ENCODE measurements at regions not wholly inside any gene's neighbourhood (a gene's known extent, or its start where the extent isn't known, plus 50 kb on each side); places are given as distances from the start of the nearest gene placed in this dataset.
"Not testable (repeated sequence)": the region's sequence is repeated elsewhere in the genome, so short reads cannot be mapped to it uniquely, and the experiment has no call there.

DNA sequence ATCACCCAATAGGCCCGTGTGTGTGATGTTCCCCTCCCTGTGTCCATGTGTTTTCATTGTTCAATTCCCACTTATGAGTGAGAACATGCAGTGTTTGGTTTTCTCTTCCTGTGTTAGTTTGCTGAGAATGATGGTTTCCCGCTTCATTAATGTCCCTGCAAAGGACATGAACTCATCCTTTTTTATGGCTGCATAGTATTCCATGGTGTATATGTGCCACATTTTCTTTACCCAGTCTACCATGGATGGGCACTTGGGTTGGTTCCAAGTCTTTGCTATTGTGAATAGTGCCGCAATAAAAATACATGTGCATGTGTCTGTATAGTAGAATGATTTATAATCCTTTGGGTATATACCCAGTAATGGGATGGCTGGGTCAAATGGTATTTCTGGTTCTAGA is 568.1 kb downstream of the MATN1 start:
- DNase-seq (ENCODE audit: low read depth) = not testable (repeated sequence)

DNA sequence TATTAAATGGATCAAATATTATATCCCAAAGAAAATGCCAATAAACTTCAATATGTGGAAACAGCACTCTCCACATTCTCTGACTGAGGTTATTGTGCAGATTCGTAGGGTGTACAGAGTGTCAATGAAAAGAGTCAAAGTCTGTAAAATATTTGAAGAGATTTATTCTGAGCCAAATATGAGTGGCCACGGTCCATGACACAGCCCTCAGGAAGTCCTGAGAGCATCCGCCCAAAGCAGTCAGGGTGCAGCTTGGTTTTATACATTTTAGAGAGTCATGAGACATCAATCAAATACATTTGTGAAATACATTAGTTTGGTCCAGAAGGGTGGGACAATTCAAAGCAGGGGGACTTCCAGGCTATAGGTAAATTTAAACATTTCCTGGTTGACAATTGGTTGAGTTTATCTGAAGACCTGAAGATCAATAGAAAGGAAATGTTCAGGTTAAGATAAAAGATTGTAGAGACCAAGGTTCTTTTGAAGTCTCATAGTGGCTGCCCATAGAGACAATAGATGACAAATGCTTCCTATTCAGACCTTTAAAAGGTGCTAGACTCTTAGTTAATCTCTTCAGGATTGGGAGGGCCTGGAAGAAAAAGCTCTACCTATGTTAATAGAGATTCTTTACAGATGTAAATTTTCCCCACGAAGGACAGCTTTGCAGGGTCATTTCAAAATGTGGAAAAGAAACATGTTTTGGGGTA is 569.5 kb downstream of the MATN1 start:
- DNase-seq (ENCODE audit: low read depth) = no peak

DNA sequence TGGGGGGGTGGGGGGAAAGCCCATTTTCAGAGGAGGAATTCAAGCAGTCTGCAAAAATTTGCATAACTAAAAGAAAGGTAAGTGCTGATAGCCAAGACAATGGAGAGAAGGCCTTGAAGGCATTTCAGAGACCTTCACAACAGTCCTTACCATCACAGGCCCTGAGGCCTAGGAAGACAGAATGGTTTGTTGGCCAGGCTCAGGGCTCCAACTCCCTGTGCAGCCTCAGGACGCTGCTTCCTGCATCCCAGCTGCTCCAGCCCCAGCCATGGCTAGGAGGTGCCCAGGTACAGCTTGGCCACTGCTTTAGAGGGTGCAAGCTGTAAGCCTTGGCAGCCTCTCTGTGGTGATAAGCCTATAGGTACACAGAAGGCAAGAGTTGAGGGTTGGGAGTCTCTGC is 571.6 kb downstream of the MATN1 start:
- no peak for DNase-seq (ENCODE audit: low read depth)

DNA sequence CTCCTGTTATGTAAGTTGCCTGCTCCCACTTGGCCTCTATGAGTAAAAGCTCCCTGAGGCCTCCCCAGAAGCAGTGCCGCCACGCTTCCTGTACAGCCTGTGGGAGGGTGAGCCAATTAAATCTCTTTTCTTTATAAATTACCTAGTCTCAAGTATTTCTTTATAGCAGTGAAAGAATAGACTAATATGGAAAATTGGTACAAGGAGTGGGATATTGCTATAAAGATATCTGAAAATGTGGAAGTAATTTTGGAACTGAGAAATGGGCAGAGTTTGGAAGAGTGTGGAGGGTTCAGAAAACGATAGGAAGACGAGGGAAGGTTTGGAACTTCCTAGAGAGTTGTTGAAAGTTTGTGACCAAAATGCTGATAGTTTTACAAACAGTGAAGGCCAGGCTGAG is 572.3 kb downstream of the MATN1 start:
- no peak for DNase-seq (ENCODE audit: low read depth)

DNA sequence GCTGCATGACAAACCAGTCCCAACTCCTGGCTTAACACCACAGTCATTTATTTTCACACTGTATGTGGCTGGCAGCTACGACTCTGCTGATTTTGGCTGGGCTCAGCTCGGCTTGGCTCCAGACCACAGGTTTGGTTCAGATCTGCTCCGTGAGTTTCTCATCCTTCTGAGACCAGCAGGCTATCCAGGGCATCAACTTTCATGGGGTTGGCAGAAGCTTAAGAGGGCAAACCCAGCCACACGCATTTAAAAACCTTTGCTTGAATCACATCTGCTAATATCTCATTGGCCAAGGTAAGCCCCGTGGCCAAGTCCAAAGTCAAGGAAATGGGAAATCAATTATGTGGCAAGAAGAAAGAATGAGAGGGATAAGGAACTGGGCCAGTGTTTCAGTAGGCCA is 574.2 kb downstream of the MATN1 start:
- no peak for DNase-seq (ENCODE audit: low read depth)

DNA sequence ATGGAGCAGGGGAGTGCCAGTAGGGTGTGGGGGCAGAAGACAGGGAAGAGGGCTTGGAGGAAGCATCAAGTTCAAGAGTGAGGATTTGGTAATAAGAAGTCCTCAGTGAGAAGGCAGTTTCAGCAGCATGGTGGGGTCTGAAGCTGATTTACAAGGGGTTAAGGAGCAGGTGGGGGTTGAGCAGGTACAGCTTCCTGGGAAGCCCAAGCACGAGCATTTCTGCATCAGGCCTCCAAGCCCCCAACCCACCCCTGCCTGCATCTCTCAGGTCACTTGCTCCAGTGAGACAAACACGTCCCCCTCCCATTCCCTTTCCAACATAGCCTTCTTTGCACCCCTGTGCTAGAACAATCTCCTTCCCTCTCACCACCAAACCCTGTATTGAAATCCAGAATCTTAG is 574.7 kb downstream of the MATN1 start:
- DNase-seq (ENCODE audit: low read depth) = no peak

DNA sequence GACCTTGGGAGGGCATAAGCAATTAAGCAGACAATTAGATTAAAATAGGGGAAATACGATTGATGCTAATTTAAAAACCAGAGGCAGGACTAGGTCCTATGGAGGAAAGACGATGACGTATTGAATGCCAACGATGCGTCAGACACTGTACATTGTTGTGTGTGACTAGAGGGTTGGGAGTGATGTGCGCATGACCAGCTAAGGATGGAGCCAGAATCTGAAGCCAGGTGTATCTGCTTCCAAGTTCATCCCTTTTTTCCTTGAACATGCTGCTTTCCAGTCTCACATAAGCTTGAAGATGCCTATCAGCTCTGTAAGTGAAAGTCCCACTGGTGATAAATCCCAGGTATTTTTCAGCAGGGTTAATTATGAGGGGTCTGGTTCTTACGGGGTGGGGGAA is 576.2 kb downstream of the MATN1 start:
- no peak for DNase-seq (ENCODE audit: low read depth)

DNA sequence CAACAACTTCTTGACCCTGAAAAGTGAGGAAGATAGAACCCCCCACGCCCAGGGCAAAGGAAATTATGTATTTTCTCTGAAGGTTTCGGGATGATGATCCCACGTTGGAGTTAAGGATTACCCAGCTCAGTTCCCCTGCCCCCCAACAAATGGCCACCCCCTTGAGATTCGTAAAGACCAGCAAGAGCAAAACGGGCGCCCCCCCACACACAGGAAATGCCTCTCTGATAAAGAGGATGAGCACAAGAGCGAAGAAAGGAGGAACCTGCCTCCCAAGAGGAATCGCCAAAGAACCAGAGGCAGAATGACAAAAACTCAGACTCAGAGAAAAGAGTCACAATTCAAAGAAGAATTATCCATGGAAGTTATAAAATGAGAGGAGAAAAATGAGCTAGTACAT is 576.9 kb downstream of the MATN1 start:
- DNase-seq (ENCODE audit: low read depth) = no peak

DNA sequence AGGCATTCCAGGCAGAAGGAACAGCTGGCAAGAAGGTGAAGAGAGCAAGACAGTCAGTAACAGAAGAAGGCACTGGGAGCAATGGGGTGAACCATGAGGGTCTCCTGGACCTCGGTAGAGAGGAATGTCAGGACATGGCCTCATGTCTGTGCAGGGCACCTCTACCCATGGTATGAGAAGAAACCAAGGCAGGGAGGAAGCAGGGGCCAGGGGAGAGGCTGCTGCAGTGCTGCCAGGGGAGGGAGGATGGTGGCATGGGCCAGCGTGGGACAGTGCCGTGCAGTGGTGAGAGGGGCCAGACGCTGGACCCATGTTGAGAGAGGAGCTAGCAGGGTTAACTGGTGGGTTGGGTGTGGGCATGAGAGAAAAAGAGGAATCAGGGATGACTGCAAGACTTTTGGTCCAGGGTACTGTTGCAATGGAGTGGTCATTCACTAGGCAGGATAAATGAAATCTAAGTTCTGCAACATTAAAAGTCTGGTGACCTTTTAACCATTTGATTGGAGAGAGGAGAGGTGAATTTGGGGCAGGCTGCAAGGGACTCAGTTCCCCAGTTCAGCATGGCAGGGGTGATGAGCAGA is 577.6 kb downstream of the MATN1 start:
- no peak for DNase-seq (ENCODE audit: low read depth)

DNA sequence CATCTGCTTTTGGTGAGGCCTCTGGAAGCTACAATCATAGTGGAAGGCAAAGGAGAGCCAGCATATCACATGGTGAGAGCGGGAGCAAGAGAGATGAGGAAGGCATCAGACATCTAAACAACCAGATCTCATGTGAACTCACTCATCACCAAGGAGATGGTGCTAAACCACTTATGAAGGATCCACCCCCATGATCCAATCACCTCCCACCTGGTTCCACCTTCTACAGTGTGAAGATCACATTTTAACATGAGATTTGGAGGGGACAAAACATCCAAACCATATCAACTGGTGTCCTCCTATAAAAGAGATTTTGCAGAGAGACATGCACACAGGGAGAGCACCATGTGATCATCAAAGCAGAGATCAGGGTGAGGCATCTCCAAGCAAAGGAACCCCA is 578.6 kb downstream of the MATN1 start:
- no peak for DNase-seq (ENCODE audit: low read depth)

DNA sequence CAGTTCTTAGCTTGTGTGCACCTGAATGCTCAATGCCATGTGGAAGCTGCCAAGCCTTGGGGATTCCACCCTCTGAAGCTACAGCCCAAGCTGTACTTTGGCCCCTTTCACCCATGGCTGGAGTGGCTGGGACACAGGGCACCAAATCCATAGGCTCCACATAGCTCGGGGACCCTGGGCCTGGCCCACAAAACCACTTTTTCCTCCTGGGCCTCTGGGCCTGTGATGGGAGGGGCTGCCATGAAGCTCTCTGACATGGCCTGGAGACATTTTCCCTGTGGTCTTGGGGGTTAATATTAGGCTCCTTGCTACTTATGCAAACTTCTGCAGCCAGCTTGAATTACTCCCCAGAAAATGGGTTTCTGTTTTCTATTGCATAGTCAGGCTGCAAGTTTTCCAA is 579.9 kb downstream of the MATN1 start:
- no peak for DNase-seq (ENCODE audit: low read depth)

DNA sequence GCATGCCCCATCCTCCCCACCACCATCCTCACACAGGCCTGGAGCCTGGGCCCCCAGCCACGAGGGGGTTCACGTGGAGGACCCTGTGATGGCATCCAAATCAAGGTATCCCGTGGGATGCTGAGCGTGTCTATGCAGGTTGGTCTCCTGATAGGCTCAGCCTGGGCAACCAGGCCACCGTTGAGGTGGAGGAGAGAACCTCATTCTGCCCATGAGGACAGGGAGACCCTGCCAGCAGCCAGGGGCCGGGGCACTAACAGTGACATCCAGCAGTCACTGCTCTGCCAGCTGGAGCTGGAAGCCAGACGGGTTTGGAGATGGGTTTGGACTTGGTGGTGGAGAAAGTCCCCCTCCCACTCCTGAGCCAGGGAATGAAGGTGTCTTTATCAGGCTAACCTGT is 582.8 kb downstream of the MATN1 start:
- no peak for DNase-seq (ENCODE audit: low read depth)

DNA sequence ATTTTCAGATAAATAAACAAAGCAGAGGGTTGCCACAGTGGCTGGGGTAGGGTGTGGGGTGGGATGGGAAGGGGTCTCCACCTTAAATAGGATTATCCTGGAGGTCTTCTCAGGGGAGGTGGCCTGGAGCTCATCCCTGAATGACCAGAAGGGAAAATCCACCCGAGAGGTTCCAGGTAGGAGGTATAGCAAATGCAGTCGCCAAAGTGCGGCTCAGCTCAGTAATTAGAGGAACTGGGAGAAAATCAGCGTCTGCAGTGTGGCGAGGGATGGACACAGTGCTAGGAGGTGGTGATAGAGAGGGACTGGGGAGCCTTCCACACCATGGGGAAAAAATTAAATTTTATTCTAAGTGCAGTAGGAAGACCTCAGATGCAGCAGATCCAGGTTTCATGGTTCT is 584.5 kb downstream of the MATN1 start:
- no peak for DNase-seq (ENCODE audit: low read depth)

DNA sequence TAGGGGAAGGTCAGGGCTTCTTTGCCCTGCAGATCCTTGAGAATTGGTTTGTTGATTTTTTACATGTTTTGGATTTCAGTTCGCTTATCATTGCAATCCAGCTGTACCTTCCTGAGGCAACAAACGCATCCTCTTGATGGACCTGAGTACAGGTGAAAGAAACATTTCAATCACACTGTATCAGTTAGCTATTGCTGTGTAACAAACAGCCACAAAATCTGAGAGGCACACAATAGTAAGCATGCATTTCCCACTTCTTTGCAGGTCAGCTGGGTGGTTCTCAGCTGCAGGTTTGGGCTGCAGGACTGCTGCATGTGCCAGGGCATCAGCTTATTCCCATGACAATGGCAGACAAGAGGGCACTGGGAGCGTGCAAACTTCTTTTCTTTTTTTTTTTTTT is 586.4 kb downstream of the MATN1 start:
- DNase-seq (ENCODE audit: low read depth) = no peak

DNA sequence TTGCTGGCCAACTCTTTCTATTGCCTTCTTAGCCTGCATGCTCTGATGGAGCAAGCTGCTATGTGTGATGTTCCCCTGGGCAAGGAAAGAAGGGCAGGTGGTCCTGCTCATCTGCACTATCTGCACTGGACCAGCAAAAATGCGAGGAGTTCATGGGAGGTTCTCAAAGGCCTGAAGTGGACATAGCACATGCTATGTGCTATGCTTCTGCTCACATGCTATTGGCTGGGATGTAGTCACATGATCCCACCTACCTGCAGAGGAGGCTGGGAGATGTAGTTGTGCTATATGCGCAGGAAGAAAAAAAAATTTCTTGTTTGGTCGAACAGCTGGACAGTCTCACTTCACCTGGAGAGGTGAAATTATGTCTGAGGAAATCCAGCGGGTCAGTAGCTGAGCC is 587.7 kb downstream of the MATN1 start:
- DNase-seq (ENCODE audit: low read depth) = no peak

DNA sequence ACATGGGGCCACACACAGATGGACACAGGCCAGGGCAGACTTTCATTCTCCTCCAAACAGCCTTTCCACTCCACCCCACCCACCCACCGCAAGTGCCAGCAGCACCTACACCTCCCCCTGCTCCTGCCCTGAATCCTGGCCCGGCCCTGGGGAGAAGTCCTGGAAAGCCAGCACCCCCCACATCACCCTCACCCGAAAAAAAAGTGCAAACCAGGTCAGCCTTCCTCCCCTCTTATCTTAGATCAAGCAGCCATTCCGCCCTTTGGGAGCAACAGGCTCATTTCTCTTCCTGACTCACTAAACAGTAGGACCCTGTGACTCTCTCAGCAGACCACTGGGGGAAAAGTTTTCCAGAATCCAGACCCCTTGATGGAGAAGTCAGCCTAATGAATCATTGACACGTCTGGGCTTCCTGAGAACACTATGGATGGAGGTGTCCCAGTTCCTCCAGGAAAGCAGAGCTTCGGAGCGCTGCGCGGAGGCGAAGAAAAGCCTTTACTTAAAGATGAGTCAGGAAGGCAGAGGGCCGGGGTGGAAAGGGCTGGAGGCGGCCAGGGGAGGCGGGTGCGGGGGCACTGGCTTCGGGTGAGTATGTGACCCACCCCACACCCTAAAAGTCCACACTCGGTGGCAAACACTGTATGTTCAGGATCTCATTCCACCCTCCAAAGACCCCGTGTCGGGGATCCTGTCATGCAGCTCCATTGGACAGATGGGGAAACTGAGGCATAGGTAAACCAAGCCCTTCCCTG is 588.7 kb downstream of the MATN1 start:
- no peak for DNase-seq (ENCODE audit: low read depth)

DNA sequence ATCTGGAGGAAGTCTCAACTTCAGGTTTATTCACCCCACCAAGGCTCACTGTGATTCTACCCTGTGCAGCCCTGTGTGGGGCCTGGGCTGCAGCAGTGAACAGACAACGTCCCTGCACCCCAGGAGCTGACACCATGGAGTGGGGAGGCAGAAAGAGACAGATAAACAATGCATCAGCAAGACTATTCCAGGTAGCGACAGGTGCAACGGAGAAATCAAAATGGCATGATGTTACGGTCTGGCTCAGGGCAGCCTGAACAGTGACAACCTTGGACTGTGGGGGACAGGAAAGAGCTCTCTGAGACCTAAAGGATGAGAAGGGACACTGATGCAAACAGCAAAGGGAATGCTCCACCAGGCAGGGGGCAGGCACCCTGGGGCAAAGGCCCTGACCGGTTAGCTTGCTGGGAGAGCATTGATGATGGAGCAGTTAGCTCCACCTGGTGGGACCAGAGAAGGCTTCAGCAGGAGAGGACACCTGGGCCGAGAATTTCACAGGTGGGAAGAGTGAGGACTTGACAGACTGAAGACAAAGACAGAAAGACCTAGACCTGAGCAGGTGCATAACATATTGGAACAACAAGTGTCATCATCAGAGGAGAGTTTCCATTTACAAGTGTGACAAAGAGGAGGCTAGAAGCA is 589.9 kb downstream of the MATN1 start:
- no peak for DNase-seq (ENCODE audit: low read depth)

DNA sequence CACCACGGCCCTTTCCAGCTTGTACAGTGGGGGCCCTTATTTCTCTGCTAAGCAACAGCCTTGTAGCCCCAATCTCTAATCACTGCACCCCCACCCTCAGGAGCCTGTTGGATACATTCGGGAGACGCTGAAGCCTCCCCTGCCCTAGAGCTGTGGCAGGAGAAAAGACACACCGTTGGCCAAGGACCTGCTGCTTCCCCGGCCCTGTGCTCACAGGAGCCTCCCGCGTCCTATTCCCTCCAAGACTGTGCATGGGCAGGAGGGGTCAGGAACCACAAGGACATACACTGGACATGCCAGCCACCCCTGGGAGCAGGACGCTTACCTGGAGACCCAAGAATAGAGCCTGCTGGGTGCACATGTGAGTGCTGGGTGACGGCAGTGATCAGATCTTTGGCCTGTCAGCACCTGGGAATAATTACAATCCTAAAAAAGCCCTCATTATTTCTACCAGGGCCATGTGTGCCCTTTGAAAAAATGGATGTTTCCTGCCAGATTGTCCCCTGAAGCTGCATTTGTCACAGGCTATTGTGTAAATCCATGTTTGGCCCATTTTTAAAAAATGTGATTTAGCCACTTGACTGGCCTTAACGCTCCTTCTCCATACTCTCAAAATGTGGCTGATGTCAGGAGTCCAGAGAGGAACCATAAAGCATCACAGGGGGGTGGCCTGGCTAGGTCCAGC is 590.6 kb downstream of the MATN1 start:
- no peak for DNase-seq (ENCODE audit: low read depth)

DNA sequence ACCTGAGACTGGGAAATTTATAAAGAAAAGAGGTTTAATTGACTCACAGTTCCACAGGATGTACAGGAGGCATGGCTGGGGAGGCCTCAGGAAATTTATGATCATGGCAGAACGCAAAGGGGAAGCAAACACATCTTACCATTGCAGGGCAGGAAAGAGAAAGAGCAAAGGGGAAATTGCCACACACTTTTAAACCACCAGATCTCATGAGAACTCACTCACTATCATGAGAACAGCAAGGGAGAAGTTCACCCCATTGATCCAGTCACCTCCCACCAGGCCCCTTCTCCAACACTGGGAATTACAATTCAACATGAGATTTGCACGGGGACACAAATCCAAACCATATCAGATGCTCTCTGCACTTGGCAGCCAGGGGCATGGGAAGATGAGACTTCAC is 592.8 kb downstream of the MATN1 start:
- DNase-seq (ENCODE audit: low read depth) = not testable (repeated sequence)

DNA sequence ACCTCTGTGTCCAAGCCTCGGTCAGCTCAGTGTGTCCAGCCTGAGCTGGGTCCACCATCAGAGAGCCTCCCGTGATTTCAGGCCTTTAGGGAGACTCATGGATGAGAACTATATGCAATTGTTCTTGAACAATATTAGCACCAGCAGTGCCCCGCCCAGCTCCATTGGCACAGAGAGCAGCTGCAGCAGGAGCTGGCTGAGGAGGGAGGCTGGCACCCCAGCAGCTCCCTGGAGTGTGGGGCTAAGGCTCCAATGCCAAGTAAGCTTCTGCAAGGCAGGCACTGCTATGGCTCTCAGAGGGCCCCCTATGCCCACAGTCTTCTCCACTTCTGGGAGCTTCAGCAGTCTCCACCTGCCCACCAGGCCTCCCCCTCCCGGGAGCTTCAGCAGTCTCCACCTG is 593.3 kb downstream of the MATN1 start:
- no peak for DNase-seq (ENCODE audit: low read depth)

DNA sequence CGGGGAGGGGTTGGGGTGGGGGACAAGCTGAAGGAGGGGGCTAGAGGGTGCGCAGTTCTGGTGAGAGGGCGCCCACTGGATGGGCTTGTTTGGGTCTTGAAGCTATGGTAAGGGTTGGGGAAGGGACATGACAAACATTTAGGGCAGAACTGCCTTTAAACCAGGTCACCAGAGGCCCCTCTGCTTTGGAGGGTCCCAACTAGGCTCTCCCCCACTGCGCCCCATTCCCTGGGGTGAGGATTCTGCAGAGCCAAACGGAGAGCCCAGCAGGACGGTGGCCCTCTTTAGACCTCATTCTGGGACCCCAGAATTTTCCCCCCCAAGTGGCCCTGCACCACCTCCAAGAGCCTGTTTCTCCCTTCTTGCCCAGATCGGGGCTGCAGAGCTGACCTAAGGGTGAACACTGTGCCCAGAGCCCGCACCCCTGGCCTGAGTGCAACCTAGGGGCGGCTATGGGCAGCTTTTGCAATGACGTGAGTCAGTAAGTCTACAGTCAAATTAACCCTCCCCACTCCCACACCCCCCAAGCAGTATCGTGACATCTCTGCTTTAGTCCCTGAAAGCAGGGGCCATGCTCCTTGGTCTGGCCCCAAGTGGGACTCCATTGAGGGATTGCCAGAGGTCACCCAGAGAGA is 593.8 kb downstream of the MATN1 start:
- no peak for DNase-seq (ENCODE audit: low read depth)

DNA sequence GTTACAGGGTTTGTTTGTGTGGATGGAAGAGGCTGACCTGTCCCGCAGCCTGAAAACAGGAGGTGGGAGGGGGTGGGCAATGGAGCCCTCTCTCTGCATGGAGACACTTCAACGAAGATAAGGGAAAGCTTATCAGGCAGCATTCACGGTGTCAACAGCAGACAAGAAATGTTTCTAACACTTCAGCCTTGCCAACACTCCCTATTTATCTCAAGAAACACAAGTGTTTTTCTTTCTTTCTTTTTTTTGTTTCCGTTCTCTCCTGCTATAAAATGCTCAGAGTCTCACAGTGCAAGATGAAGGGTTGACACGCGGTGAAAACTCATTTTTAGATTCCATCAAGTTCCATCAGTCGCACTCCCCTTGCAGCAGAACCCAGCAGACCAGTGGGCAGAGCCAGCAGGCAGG is 594.4 kb downstream of the MATN1 start:
- no peak for DNase-seq (ENCODE audit: low read depth)
